Natural killer cell treated with Interleukin-12 subunit alpha and Interleukin-12 subunit beta and Interleukin-15 and Interleukin-18, amount 100 ng/mL, for 72 hours (primary cell): ENCODE measurements at regions not wholly inside any gene's neighbourhood (a gene's known extent, or its start where the extent isn't known, plus 50 kb on each side); places are given as distances from the start of the nearest gene placed in this dataset.

ENCODE experiments used
- ATAC-seq, 2 donors: fragments of 150-1000 bp; cut with Tn5 transposase in 1 of 2; sonication (Bioruptor Pico), chemical (Tn5 transposase) in 1 of 2; 2 replicates each; pipeline ENCODE4 v1.10.0; 2021
- DNase-seq: peaks from one replicate; pipeline ENCODE4 v3.0.0; 2022; ENCODE audit warnings: low spot score
- H3K27ac Mint-ChIP-seq, 2 donors: 1 replicate in 1 of 2; 2 replicates in 1 of 2; pipeline ENCODE4 v1.8.0; 2022; ENCODE audit warnings: mixed read lengths in 2 of 2, mild to moderate bottlenecking in 1 of 2, moderate library complexity in 1 of 2
- H3K27me3 Mint-ChIP-seq, 2 donors: 1 replicate in 1 of 2; 2 replicates in 1 of 2; pipeline ENCODE4 v1.8.0; 2022; ENCODE audit warnings: mixed read lengths in 2 of 2
- H3K36me3 Mint-ChIP-seq: one replicate; pipeline ENCODE4 v1.8.0; 2022; ENCODE audit warnings: mixed read lengths
- H3K4me1 Mint-ChIP-seq, 2 donors: 1 replicate in 1 of 2; 2 replicates in 1 of 2; pipeline ENCODE4 v1.8.0; 2022; ENCODE audit warnings: low read depth in 2 of 2, mixed read lengths in 2 of 2, mild to moderate bottlenecking in 1 of 2
- H3K4me3 Mint-ChIP-seq: one replicate; pipeline ENCODE4 v1.8.0; 2022; ENCODE audit warnings: mixed read lengths
- H3K9me3 Mint-ChIP-seq: 2 replicates; pipeline ENCODE4 v1.8.0; 2022; ENCODE audit warnings: mixed read lengths

GRCh38 chr15:38652183-38652794, 87.7 kb upstream of the RASGRP1 start:
- Mint-ChIP-seq H3K36me3 (peaks cover 13% of the 10 kb centered on the region), H3K27me3 (no peaks in the 10 kb centered on the region)
- peak; percentile 31 to 53 for ATAC-seq

GRCh38 chr15:38652998-38653397, 88.4 kb upstream of the RASGRP1 start:
- Mint-ChIP-seq H3K4me3 (peak overlapping the region; percentile 73), H3K36me3 (peaks cover 13% of the 10 kb centered on the region), H3K27me3 (no peaks in the 10 kb centered on the region), H3K27ac (peak overlapping the region; percentile 94 to 97), H3K4me1 (peaks cover 60 to 66% of the 10 kb centered on the region in 2 donors), H3K9me3 (no peaks in the 10 kb centered on the region)
- ATAC-seq (peak; percentile 86 to 87), DNase-seq (peak; percentile 85)

More at GRCh38 chr15:38652183-38652794, 87.7 kb upstream of the RASGRP1 start:
- Mint-ChIP-seq H3K27ac (peak overlapping the region; percentile 94 to 97), H3K4me3 (peak overlapping the region; percentile 73), H3K9me3 (no peaks in the 10 kb centered on the region), H3K4me1 (peaks cover 62 to 66% of the 10 kb centered on the region in 2 donors)
- DNase-seq: no peak

- ATAC-seq (no peak), DNase-seq (no peak)
- peaks cover 14% of the 10 kb centered on the region for H3K36me3 Mint-ChIP-seq
- peak overlapping the region; percentile 36 for H3K4me3 Mint-ChIP-seq
- H3K4me1 Mint-ChIP-seq: peaks cover 60 to 61% of the 10 kb centered on the region in 2 donors
- peak overlapping the region; percentile 16 to 100 for H3K27ac Mint-ChIP-seq
- H3K27me3 Mint-ChIP-seq: no peaks in the 10 kb centered on the region
- peaks cover 8% of the 10 kb centered on the region for H3K9me3 Mint-ChIP-seq
These were observed 93.8 kb upstream of the RASGRP1 start for GRCh38 chr15:38658431-38658830.

GRCh38 chr15:38660738-38661137, 96.1 kb upstream of the RASGRP1 start:
- Mint-ChIP-seq H3K4me3 (peak overlapping the region; percentile 84), H3K4me1 (peaks cover 60 to 61% of the 10 kb centered on the region in 2 donors), H3K9me3 (peaks cover 8% of the 10 kb centered on the region), H3K36me3 (peaks cover 9% of the 10 kb centered on the region), H3K27me3 (no peaks in the 10 kb centered on the region), H3K27ac (peak overlapping the region; percentile 96 to 100)
- DNase-seq: no peak
- peak; percentile 79 to 81 for ATAC-seq

GRCh38 chr15:38662033-38662802, 97.6 kb upstream of the RASGRP1 start:
- Mint-ChIP-seq H3K27me3 (no peaks in the 10 kb centered on the region), H3K4me3 (peak overlapping the region; percentile 44), H3K36me3 (peaks cover 16% of the 10 kb centered on the region), H3K4me1 (peaks cover 68% of the 10 kb centered on the region in 2 donors), H3K9me3 (peaks cover 8% of the 10 kb centered on the region), H3K27ac (peak overlapping the region; percentile 96 to 100)
- ATAC-seq (peak; percentile 47 to 87), DNase-seq (no peak)

- H3K4me3 Mint-ChIP-seq: no peak overlapping the region
- H3K27me3 Mint-ChIP-seq: no peaks in the 10 kb centered on the region
- DNase-seq (no peak), ATAC-seq (no peak)
- H3K9me3 Mint-ChIP-seq: peaks cover 8% of the 10 kb centered on the region
- H3K27ac Mint-ChIP-seq: peak overlapping the region; percentile 96 to 100
- H3K36me3 Mint-ChIP-seq: peaks cover 16% of the 10 kb centered on the region
- peaks cover 70 to 74% of the 10 kb centered on the region in 2 donors for H3K4me1 Mint-ChIP-seq
These were observed 98.2 kb upstream of the RASGRP1 start for GRCh38 chr15:38662805-38663204.

- Mint-ChIP-seq H3K4me1 (peaks cover 71 to 74% of the 10 kb centered on the region in 2 donors), H3K9me3 (no peaks in the 10 kb centered on the region), H3K4me3 (no peak overlapping the region), H3K27me3 (no peaks in the 10 kb centered on the region), H3K36me3 (peaks cover 7% of the 10 kb centered on the region), H3K27ac (peak overlapping the region in 1 of 2 donors; percentile 100)
- no peak for ATAC-seq
- no peak for DNase-seq
These were observed 101.1 kb upstream of the RASGRP1 start for GRCh38 chr15:38665586-38666305.

GRCh38 chr15:38666865-38667510, 102.4 kb upstream of the RASGRP1 start:
- DNase-seq (no peak), ATAC-seq (no peak)
- Mint-ChIP-seq H3K36me3 (peaks cover 6% of the 10 kb centered on the region), H3K27ac (peak overlapping the region; percentile 92 to 100), H3K4me3 (peak overlapping the region; percentile 26), H3K9me3 (no peaks in the 10 kb centered on the region), H3K27me3 (no peaks in the 10 kb centered on the region), H3K4me1 (peaks cover 71 to 76% of the 10 kb centered on the region in 2 donors)

- ATAC-seq (no peak), DNase-seq (no peak)
- H3K9me3 Mint-ChIP-seq: no peaks in the 10 kb centered on the region
- H3K36me3 Mint-ChIP-seq: peaks cover 6% of the 10 kb centered on the region
- peak overlapping the region; percentile 26 for H3K4me3 Mint-ChIP-seq
- H3K27ac Mint-ChIP-seq: peak overlapping the region; percentile 92 to 100
- peaks cover 73 to 77% of the 10 kb centered on the region in 2 donors for H3K4me1 Mint-ChIP-seq
- no peaks in the 10 kb centered on the region for H3K27me3 Mint-ChIP-seq
These were observed 103.6 kb upstream of the RASGRP1 start for GRCh38 chr15:38667890-38668850.

GRCh38 chr15:38668898-38669391, 104.3 kb upstream of the RASGRP1 start:
- Mint-ChIP-seq H3K36me3 (peaks cover 6% of the 10 kb centered on the region), H3K27me3 (no peaks in the 10 kb centered on the region), H3K9me3 (no peaks in the 10 kb centered on the region), H3K4me1 (peaks cover 76 to 82% of the 10 kb centered on the region in 2 donors), H3K4me3 (peak overlapping the region; percentile 16), H3K27ac (peak overlapping the region; percentile 92 to 100)
- ATAC-seq (no peak), DNase-seq (no peak)

GRCh38 chr15:38670128-38671005, 105.8 kb upstream of the RASGRP1 start:
- Mint-ChIP-seq H3K27me3 (no peaks in the 10 kb centered on the region), H3K4me3 (peak overlapping the region; percentile 75), H3K9me3 (no peaks in the 10 kb centered on the region), H3K36me3 (peaks cover 6% of the 10 kb centered on the region), H3K4me1 (peaks cover 75 to 79% of the 10 kb centered on the region in 2 donors), H3K27ac (peak overlapping the region; percentile 92 to 100)
- DNase-seq: peak; percentile 84
- ATAC-seq: peak; percentile 83 to 86

- Mint-ChIP-seq H3K4me3 (peak overlapping the region; percentile 75), H3K27ac (peak overlapping the region; percentile 92 to 100), H3K9me3 (no peaks in the 10 kb centered on the region), H3K36me3 (peaks cover 6% of the 10 kb centered on the region), H3K27me3 (no peaks in the 10 kb centered on the region), H3K4me1 (peaks cover 68 to 73% of the 10 kb centered on the region in 2 donors)
- ATAC-seq (no peak), DNase-seq (no peak)
These were observed 106.4 kb upstream of the RASGRP1 start for GRCh38 chr15:38671006-38671387.
